Activated naive CD4-positive, alpha-beta T cell treated with Interleukin-2 at 50 U/mL for 16 hours (primary cell): ENCODE measurements at regions not wholly inside any gene's neighbourhood (a gene's known extent, or its start where the extent isn't known, plus 50 kb on each side); places are given as distances from the start of the nearest gene placed in this dataset.
"Not testable (repeated sequence)": the region's sequence is repeated elsewhere in the genome, so short reads cannot be mapped to it uniquely, and the experiment has no call there.

Experiments
- DNase-seq: peaks from one replicate; pipeline ENCODE4 v3.0.0-alpha.2; 2020

DNA sequence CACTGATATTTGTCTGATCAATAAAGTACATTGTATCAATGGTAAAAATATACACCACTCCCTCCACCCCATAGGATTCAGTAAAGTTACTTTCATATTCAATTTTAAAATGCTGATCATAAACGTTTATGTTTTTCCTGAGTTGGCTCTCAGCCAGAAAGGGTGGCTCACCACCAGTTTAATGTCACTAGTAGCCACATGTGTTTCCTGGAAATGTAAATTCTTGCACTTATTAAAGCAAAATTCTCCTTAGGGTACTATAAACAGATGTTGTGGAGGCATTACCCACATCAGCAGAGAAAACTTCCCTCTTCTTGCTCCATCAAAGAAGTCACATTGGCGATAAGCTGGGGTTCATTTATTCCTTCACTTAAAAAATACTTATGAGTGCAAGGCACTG, 210.3 kb downstream of the SREK1 start:
- DNase-seq: no peak

DNA sequence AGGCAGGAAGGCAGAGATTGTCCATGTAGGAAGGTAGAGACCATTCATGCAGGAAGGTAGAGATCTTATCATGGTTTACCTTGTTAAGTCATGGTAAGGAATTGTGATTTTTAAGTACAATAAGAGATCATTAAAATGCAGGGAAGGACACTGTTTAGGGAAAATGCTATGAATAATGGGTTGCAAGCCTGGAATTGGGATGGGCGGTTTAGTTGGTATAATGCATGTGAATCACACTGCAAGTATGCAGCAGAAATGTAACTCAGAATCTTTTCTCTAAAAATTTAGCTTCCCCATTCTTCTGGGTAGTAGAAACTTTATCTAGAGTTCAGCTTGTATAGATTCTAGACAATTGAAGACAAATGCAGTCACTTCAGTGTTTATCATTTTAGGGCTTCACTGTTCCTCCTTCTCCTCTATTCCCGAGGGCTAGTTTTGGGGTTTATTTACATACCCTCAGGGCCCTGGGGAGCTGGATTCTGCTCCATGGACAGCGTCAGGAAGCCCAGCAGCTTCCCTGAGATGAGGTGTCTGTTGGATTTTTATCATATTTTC, 212.0 kb downstream of the SREK1 start:
- DNase-seq: no peak

DNA sequence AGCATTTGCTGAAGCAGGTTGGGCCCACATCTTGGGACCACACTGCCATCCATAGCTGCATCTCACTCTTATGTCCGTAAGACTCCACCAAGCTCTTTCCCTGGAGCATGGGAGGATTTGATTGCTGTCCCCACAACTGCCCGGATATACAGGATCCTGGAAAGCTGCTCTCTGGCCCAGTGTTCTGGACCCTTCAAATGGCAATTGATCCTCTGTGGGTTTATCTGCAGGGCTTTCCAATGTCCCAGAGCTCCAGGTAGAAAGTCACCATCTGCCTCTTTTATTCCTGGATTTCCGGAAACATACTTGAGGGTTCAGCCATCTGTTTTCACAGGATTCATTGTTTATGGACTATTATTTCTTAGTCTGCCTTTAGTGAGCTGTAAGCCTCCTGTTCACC, 214.6 kb downstream of the SREK1 start:
- DNase-seq: no peak

DNA sequence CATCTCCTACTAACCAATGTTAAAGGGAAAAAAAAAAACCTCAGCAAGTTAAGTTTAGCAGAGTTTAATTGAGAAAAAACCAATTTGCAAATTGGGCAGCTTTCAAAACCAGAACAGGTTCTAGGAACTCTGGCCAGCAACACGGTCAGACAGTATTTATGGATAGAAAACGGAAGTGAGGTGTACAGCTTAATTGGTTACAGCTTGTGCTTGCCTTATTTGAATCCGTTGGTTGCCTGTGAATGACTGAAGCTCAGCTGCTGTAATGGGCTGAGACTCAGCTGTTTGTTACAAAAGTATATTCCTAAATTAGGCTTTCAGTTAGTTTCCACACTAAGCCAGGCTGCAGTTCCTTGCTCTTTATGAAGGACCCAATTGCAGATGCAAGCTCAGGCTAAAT, 217.0 kb downstream of the SREK1 start:
- no peak for DNase-seq

DNA sequence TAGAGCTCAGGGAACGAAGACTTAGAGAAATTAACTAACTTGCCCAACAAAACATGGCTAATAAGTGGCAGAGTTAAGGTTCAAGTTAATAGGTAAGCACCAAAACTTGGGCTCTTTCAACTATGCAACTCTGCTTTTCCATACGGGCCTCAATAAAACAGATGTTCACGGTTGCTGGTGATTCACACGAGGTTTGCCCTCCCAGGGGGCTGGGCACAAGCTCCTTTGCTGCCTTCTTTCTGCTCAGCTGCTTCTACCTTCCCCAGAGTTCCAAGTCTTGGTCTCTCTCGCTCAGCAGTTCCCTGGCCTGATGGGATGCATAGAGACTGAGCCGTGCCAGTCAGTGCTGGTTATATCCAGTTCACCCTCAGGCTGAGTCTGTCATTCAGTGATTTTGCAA, 217.9 kb downstream of the SREK1 start:
- DNase-seq: no peak

DNA sequence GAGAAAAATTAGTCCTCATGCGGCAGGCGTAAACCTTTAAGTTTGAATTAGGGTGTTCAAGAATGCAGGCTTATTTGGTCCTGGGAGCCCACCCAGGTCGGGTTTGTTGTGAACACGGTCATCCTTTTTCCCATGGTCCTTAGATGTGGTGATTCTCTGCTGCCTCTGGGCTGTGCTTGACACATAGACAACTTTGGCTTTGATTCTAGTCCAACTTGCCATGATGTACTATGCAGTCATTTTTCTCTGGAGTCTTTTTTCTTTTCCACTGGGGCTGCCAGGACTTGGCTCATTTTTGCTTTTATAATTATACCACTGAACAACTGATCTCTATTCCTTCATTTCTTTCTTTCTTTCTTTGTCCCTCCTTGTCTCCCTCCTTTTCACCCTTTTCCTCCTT, 218.6 kb downstream of the SREK1 start:
- DNase-seq: no peak

DNA sequence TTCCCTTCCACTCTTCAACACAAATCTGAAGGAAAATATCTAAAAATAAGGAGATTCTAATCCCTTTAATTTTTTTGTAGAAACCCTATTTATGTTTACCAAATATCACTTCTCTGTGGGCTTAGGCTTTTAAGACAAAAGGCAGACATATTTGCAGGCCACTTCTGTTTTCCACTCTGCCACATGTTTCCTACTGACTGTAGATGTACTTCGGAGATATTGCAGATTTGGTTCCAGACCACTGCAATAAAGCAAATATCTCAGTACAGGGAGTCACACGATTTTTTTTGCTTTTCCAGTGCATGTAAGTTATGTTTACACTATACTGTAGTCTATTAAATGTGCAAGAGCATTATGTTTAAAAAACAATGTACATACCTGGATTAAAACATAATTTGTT, 219.0 kb downstream of the SREK1 start:
- no peak for DNase-seq

DNA sequence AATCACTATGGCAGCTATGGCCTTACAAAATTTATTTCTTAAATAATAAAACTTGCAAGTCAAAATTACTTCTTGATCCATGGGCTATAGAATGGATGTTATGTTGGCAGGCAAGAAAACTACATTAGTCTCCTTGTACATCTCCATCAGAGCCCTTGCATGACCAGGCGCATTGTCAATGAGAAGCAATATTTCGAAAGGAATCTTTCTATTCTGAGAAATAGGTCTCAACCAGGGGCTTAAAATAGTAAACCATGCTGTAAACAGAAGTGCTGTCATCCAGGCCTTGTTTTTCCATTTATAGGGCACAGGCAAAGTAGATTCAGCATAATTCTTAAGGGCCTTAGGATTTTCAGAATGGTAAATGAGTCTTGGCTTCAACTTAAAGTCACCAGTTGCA, 220.1 kb downstream of the SREK1 start:
- no peak for DNase-seq

DNA sequence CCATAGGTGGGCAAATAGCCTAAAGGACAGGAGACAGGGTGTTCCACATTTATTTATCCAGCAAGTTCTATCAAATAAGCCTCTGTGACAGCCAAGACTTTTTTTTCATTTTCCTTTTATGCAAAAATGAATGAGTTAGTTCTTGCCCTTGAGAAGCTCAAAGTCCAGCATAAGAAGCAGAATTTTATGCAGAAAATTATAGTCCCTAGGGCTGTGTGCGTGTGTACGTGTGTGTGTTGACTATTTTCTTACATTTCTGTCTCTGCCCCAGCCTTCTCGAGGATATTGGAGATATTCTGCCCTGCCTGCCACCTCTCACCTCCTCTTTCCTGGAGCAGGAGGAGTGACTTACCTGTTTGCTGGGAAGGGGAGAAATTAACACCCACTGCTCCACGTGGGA, 221.9 kb downstream of the SREK1 start:
- DNase-seq: no peak

DNA sequence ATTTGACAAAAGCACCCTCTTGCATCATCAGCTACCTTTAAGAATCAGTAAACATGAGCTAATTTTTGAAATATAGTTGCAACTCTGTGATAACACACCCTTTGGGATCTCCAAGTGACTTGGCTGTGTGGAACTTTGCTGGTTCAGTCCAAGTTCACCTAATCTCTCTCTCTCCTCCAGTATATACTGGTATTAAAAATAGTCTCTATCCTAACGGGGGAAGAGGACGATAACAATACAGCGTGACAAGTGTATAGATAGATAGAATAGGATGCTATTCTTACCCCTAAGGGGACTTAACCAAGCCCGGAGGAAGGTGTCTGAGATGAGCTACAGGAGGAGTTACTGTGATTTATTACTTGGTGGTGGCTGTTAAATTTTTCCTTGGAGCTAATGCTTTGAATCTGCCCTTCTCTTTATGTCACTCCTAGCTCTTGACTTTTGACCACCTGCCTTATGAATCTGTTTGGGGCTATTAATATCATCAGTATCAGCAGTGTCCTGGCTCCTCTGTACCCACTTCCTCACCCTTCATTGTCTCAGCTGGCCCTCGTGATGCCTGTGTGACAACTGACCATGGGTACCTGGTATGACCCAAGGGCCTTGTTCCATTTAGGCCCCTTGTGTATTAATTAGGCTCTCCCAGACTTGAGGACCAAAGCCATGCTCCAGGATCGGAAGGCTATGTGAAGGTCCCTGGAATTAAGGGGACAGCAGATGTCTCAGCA, 223.9 kb downstream of the SREK1 start:
- no peak for DNase-seq

DNA sequence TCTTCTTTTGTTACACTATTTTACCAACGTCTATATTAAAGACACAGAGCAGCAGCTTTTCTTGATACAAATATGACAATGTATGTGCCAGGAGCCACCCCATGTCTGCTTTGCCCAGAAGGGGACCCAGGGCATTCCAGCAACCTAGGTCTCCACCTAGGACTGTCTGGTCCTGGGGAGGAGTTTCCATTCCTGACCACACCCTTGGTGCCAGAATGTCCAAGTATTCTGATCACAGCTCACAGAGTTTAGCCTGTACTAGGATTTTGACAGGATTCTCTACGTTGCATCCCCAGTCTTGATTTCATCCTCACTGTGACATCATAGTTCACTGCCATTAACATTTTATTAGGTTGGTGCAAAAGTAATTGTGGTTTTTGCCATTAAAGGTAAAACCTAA, 224.7 kb downstream of the SREK1 start:
- no peak for DNase-seq

DNA sequence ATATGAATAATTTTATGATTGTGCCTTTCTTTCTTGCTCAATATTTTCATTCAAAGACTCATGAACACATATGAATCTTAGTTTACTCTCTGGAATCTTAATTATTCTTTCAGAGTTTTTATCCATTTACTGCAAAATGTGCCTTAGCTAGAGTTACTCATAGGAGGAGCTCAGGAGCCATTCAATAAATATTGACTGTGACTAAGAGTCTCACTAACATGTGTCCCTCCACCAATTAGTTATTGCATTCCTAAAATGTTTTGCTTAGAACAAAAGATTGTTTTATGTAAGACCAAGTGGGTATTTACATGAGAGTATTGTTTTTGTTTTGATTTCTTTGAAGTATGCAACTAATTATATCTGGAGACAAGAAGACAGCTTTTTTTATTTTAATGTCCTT, 218.4 kb upstream of the MAST4 start:
- no peak for DNase-seq

DNA sequence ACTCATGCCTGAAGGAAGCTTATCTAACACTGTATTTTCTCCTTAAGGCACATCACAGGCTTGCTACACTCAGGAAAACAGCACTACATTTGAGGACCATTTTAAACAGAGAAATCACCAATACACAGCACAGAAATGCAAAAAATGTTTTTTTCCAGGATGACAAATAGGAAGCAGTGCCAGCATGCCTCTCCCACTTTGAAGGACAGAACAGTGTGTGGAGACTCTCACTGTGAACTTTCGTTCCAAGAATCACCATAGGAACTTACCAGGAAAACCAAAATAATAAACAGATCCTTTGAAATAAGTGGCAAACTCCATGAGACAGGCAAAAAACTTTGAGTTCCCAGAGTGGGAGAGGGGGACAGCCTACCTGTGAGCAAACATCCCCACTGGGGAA, 217.8 kb upstream of the MAST4 start:
- DNase-seq: no peak

DNA sequence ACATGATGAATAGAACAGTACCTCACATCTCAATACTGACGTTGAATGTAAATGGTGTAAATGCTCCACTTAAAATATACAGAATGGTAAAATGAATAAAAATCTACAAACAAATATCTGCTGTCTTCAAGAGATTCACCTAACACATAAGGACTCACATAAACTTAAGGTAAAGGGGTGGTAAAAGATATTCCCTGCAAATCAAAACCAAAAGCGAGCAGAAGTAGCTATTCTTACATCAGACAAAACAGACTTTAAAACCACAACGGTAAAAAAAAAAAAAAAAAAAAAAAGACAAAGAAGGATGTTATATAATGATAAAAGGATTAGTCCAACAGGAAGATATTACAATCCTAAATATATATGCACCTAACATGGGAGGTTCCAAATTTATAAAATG, 214.0 kb upstream of the MAST4 start:
- DNase-seq: no peak

DNA sequence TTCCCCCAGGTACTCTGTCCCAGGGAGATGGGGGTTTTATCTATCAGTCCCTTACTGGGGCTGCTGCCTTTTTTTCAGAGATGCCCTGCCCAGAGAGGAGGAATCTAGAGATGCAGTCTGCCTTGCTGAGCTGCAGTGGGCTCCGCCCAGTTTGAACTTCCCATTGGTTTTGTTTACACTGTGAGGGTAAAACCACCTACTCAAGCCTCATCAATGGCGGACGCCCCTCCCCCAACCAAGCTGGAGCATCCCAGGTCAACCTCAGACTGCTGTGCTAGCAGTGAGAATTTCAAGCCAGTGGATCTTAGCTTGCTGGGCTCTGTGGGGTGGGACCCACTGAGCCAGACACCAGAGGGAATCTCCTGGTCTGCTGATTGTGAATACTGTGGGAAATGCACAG, 191.0 kb upstream of the MAST4 start:
- not testable (repeated sequence) for DNase-seq

DNA sequence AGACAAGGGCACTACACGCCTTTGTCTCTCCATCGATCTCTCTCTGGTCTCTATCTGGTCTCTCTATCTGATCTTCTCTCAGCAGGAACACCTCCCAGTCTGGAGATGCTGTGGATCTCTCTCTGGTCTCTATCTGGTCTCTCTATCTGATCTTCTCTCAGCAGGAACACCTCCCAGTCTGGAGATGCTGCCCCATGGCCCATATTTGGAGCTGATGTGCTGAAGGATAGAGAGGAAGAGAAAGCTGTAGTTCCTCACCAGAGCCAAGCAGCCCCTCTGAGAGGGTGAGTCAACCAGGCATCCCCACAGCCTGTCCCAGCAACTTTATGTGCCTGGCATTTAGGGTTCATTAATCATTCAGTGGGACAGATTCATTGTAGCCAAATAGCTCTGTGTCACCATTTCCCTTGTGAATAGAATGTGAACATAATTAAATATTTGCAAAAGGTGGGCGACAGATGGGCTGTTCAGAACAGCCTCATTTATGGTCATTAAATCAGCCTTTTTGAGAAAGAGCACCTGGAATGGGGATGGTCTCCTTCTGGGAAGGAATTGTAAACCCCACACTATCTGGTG, 189.3 kb upstream of the MAST4 start:
- no peak for DNase-seq

DNA sequence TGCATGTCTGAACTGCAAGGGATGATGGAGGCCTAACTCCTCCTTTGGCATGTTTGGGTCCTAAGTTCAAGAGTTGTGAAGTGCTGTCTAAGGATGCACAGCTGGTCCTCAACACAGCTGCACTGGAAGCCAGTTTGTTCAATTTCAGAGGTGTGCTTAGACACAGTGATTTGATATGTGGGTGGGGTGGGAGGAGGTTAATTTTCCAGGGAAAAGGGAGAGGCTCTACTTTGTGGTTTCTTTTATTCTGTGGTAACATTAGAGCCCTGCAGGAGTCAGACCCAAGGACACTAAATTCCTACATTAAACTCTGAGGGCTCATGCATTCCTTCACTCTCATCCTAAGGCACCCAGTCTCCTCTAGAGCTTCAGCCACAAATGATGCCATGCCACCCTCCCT, 188.4 kb upstream of the MAST4 start:
- DNase-seq: no peak

DNA sequence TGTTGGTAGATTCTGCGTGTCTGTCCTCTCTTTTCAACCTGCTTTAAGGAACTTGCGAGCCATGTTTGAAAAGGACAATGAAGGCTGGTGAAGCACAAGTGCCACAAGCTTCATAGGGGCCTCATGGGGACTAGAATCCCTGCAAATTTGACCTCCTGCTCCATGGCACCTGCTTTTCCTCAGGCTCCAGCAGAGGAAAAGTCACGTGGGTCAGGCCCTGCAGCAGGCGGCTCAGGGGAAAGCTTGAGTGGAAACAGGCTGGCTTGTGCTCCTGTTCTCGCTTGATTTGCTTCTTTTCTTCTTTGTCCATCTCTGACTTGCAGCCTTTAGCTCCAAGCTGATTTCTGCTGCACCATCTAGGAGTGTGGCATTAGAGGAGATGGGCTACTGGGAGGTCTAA, 187.6 kb upstream of the MAST4 start:
- no peak for DNase-seq

DNA sequence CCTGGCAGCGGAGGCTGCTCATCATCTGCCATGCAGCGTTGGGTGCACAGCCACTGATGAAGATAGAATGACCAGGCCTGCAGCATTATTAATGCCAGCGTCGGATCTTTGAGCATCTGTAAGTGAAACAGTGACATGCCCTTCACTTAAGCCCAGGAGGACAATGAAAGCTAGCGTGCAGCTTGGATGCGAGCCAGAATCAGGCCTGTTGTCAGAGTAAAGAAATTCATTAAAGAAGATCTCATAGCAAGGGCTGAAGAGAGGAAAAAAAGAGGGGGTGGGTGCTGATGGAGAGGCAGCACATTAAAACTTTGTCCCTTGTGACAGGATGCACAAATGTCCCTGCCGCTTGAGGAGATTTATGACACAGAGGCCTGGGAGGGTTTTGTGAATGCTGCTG, 186.1 kb upstream of the MAST4 start:
- DNase-seq: no peak

DNA sequence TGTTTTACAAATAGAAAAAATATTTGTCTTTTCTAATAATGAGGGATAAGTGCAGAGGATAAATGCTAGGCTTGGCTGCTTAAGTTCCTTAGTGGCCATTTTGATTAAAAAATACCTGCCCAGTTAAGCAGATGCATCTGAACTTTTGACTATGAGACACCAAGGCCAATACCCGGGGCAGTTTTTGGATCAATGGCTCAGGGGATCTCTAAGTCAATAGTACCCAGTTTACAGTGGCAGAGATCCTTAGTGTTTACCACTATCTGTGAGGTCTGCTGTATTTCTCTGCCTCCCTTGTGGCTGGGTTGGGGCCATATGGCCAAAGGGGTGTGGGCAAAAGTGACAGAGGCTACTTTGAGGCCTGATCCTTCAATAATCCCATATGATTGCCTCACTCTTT, 184.5 kb upstream of the MAST4 start:
- no peak for DNase-seq

DNA sequence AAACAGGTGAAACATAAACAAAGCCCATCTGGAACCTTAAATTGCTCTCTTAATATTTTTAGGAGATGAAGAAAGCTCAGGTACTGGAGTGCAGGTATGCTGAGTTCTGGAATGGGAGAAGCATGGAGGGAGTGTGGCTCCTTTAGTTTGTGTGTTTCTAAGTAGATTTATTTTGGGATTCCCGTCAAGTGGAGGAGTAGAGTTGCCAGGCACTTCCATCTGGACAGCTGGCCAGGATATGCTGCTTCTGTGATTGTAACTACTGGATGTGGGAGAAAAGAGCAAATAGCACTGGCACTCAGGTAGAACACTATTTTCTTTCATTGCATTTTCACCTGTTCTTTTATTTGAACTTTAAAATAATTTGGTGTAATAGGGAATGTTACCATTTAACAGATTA, 182.3 kb upstream of the MAST4 start:
- no peak for DNase-seq

DNA sequence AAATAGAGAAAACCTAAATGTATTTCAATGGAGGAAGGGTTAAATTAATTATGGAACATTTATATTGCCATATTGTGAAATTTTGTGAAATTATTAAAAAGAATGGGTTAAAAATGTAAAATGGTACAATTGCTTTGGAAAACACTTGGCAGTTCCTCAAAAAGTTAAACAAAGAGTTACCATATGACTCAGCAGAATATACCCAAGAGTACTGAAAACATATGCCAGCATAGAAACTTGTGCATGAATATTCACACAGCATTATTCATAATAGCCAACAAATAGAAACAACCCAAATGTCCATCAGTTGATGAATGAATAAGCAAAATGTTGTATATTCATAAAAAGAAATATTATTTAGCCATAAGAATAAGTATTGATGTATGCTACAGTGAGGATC, 181.0 kb upstream of the MAST4 start:
- no peak for DNase-seq

DNA sequence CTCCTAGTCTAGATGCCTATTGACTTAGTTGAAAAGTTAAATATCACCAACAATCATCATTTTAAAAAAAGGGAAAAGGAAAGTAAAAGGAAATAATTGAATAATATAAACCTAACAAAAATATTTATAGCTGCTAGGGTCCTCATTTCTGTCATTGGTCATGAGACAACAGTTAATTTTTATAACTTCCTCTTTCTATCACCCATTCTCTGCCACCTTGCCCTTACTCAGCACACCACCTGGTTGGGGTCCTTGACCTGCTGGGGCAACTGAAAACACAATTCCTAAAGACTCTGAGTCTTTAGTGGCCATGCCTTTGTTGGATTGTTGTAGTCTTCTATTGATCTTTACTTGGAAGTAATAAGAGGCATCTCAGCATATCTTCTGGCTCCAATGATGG, 179.5 kb upstream of the MAST4 start:
- no peak for DNase-seq

DNA sequence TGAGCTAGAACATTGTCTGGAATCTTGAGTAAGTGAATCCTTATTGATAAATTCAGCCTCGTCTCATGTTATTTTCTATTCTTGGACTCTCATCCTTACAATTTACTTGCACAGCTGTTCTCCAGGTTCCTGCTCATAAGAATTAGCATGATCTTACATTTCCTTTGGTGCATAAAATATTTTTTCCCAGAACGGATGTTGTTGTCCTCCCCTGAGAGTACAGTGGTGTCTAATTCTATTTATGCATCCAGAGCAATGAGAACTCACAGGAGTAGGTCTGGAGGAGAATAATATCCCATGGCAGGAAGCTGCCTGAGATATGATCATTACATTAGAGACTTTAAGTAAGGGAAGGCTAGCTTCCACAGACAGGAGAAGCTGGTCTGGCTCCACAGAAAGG, 178.4 kb upstream of the MAST4 start:
- DNase-seq: no peak

DNA sequence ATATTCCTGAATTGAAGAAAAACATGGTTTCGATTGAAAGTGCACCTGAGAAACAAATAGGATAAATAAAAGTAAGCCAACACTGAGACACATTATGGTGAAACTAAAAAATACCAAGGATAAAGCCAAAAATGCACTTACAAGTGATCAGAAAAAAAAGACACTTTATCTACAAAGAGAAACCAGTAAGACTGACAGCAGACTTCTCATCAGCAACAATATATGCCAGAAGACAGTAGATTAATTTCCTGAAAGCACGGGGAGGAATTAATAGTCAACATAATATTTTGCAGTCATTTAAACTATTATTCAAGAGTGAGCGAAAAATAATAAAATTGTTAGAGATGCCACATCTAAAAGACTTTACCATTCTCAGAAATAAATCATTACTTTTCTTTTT, 172.7 kb upstream of the MAST4 start:
- DNase-seq: no peak
